GM19025 (cell line): ENCODE measurements at regions not wholly inside any gene's neighbourhood (a gene's known extent, or its start where the extent isn't known, plus 50 kb on each side); places are given as distances from the start of the nearest gene placed in this dataset.
"Not testable (repeated sequence)": the region's sequence is repeated elsewhere in the genome, so short reads cannot be mapped to it uniquely, and the experiment has no call there.

Experiments used
- ATAC-seq: cut with Tn5 transposase; IDR thresholded peaks from one replicate; pipeline ENCODE4 v1.9.1; 2021; ENCODE audit warnings: mild to moderate bottlenecking, low read depth, moderate library complexity; ENCODE audit not compliant: unreplicated experiment

GRCh38 chr7:156029460-156030007 is 217.3 kb upstream of the SHH start:
- no peak for ATAC-seq

DNA sequence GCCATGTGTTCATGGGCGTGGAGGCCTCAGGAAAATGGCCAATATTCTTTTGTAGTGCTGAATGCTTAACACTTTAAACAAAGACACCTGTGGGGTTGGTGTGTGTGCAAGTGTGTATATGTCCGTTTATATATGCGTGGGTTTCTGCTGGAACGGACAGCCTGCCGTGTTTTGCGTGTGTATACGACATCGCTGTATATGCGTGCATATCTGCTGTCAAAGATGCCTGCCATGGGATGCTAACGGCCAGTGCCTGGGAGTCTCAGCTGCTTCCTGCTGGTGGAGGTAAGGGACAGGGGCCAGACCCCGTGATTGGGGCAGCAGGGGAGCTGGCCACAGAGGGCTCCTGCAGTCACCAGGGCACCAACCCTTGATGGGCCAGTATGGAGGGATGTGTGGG is 216.3 kb upstream of the SHH start:
- ATAC-seq = no peak

DNA sequence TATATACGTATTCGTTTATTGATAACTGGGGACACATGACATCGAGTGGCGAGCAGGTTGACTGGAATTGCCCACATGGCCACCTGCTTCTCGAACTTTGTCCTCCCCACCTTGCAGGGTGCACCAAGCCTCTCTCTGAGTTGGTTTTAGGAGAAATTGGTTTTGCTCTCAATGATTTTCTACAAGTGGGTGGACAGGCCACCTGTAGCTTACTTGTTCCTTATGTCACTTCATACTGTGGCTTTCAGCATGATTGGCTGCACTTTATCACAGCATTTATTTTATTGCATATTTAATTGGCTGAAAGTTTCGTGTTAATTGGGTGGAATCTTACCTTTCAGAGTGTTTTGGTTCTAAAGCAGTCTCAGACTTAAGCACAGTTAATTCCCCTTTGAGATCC is 215.6 kb upstream of the SHH start:
- no peak for ATAC-seq

GRCh38 chr7:156026603-156027002 is 214.3 kb upstream of the SHH start:
- no peak for ATAC-seq

DNA sequence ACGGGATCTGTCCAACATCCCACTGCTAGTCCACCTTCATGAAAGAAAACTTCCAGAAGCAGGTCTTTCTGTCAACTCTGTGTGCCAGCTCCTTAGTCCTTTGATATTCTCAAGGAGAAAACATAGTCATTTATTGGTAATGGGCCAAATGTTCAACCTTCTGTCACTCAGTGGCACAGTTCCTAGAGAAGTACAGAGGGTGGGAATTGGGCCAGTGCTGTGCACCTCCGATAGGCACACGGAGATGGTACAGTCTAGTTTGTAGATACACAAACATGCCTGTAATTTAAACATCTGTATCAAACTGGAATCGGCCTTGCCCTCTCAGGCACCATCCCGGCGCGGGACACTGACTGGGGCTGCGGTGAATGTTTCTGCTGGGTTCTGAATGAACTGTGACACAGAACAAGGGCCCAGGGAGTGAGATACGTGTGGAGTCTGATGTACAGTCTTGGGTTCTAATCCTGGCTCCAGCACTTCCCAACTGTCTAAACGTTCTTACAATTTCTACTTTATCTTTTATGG is 213.9 kb upstream of the SHH start:
- ATAC-seq = no peak

DNA sequence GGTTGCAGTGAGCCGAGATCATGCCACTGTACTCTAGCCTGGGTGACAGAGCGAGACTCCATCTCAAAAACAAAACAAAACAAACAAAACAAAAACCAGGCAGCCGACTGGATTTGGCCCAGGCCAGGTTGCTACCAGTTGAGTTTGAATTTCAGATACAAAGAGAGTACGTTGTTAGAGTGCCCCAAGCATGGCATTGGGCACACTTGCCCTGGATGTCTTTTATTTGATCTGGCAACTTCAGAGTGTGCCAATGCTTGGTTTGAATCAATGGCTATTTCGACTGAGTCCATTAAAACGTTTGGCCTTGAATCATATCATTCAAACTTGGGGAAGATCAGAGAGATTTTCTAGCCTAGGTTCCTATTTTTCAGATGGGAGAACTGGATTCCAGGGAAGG is 213.4 kb upstream of the SHH start:
- no peak for ATAC-seq

DNA sequence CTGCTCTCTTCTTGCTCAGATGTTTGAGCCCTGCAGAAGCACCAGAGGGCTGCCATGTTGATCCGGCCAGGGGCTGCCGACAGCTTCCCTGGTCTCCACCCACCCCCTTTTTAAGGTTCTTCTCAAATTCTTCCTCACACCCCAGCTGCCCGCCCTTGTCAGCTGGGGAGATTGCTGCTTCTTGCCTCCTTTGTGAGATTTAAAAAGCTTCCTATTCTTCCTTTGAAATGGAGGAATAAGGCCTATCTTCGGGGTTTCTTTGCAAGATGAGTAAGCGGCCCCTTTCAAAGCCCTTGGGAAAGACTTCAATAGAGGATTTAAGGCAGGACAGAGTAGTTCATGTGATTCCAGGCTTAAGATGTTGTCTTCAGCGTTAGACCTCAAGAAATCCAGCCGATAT is 211.9 kb upstream of the SHH start:
- no peak for ATAC-seq

- ATAC-seq = no peak
Measured at GRCh38 chr7:156022483-156023459, 210.5 kb upstream of the SHH start.

GRCh38 chr7:156021471-156021870 is 209.2 kb upstream of the SHH start:
- ATAC-seq = no peak

DNA sequence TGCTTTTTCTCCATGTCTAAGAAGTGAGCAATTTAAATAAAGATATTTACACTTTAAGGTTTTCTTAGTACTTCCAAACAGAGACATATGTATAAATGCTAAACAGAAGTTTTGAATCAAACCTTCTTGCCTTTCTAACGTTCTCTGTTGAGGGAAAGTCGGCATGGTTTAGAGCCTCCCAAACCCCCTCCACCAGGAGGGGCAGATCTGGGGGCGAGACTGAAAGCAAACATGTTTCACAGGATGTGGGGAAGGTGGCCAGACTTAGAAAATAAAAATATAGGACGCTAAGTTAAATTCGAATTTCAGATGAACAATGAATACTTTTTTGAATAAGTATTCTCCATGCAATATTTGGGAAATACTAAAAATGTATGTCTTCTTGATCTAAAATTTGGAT is 208.3 kb upstream of the SHH start:
- no peak for ATAC-seq

- ATAC-seq = no peak
Measured at GRCh38 chr7:156019776-156020565, 207.7 kb upstream of the SHH start.

DNA sequence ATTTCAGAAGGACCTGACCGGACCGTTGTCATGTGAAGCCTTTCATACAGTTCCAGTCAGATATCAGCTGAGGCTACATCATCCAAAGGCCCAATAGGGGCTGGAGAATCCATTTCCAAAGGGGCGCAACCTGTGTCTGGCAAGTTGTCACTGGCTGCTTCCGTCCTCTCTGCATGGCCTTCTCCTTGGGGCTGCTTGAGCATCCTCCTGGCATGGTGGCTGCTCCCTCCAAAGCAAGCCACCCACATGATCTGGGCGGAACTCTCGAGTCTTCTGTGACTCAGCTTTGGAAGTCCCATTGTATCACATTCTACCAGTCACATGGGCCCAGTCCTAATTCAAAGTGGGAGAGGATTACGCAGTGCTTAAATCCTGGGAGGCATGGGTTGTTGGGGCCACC is 207.0 kb upstream of the SHH start:
- no peak for ATAC-seq

DNA sequence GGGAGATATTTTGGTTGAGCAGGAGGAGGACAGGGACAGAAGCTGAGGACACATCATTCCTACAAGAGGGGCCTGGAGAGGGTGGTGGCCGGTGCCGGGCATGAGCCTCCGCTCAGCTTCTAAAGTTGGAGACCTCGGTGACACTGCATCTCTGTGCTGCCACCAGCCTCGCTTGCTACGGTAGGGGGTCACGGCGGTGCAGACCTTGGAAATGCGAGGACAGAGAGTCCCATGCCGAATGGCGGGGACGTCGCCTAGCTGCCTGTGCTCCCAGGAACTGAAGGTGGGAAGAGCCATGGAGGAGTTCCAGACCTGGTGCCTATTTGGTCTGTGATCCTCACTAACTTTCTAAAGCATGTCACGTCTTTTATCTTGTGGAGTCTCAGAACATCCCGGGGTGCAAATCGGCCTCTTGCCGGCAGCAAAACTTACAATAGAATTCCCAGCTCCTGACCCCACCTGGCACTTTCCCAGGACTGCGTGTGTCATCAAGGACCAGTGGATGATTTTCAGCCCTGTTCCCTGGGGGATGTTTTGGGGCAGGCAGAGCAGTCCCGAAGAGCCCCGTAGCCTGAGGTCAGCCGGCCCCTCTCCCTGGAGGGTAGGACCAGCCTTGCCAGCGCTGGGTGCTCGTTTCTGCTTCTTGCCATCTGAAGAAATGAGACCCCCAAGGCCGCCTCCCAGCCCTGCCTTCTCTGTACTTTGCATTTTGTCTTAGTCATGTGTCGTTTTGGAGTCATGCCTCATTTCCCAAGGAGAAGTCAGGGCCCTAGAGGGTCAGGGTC is 205.8 kb upstream of the SHH start:
- ATAC-seq = no peak

GRCh38 chr7:156017431-156017830 is 205.2 kb upstream of the SHH start:
- ATAC-seq = no peak

DNA sequence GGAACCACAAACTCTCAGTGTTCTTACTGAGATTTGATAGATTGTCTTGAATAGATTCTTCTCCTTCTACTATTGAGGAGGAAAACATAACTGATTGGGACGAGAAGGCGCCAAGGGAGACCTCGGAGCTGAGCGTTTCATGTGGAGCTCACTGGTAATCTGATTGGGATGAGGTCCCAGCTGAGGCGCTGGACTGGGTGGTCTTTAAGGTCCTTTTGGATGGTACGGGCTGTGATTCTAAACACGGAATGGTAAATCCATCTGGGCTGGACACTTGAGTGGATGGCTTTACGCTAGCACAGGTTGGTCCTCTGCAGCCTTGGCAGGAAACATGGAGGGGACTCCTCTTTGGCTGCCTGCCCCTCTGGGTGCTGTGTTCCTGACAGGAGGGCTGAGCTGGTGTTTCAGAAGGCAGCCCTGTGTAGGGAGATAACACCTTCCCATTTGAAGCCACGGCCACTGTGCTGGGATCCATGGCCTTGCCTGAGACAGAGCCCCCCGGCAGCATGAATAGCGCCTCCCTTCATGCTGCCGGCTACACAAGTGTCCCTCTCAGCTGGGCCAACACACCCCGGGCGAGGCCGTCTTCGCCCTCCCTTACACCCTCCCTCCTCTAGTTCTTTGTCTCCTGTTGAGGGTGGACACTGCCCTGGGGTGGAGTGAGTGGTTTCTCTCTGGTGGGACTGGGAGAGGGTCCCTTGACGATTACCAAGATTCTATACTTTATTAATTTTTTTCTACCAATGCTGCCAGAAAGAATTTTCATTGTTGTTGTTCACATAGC is 203.2 kb upstream of the SHH start:
- no peak for ATAC-seq

DNA sequence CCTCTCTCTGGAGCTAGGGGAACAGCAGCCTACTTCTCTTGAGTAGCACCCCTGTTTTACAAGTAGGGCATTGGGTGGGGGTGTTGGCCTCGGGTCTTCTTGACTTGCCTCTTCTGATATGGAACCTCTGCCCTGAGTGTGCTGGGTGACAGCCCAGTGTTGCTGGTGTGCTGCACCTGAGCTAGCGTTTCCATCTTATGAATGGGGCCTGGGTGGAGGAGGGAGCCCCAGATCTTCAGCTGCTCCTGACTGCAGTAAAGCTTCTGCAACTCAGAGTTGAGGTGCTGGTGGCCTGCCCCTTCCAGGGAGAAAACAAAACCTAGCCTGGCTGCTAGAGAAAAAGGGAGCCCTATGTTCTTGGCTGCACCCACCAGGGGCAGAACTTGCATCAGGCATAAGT is 202.5 kb upstream of the SHH start:
- ATAC-seq = no peak

DNA sequence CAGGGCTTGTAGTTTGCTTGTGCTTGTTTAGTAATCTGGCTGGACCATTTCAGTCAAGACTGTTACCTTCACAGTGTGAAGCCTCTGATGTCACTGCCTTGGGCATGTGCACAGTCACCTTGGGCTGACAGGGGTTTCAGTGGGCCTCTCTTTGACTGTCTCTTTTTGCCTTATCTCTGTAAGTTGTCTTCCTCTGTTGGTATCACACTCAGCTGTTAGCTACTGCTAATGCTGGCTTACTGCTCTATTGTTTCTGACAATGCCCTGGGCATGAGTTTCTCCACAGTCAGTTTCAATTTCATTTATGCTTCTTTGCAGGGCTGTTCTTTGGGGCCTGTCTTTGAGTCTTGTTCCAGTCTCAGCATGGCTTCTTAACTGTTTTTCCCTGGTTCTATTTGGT is 201.9 kb upstream of the SHH start:
- ATAC-seq = no peak

DNA sequence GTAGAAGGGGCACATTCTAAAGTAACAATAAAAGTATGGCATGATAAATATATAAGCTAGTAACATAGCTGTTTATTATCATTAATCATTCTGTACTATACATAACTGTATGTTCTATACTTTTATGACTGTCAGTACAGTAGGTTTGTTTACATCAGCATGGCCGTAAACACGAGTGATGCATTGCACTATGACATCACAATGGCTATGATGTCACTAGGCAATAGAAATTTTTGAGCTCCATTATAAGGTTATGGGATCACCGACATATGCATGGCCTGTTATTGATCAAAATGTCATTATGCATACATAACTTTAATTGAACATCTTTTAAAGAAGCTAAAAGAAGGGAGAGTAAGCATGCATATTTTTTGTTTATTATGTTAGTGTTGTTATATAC is 200.1 kb upstream of the SHH start:
- ATAC-seq = no peak

GRCh38 chr7:156009569-156009968 is 197.3 kb upstream of the SHH start:
- no peak for ATAC-seq

DNA sequence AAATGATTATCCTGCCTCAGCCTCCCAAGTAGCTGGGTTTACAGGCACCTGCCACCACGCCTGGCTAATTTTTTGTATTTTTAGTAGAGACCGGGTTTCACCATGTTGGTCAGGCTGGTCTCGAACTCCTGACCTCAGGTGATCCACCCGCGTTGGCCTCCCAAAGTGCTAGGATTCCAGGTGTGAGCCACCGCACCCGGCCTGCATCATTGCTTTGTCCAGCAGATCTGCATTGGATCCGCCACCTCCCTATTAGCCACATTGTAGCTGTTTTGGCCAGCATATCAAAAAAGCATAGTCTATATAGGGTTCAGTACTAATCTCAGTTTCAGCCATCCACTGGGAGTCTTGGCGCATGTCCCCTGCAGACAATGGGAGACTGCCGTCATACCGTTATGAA is 194.6 kb upstream of the SHH start:
- not testable (repeated sequence) for ATAC-seq
